ENCODE measurements at regions not wholly inside any gene's neighbourhood (a gene's known extent, or its start where the extent isn't known, plus 50 kb on each side); places are given as distances from the start of the nearest gene placed in this dataset.

DNA sequence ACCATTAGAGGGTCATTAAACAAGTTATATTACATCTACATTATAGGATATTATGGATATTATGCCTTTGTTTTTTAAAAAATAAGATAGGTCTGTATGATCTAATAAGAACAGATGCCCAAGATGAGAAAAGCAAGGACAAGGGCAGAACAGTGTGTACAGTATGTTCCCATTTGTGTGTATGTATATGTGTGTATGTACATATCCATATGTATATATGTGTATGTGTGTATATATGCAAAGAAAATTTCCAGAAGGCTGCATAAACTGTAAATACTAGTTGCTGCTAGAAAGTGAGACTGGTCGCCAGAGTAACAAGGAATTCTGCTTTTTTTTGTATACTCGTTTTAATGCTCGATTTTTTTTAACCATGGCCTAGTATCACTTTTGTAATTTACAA, 58.1 kb upstream of the GLIS3 start:
- ATAC-seq: no peak
- no TSS peak for BruUV-seq (replicated peaks)
- POLR2A ChIA-PET: no interaction called here
- TF ChIP-seq, protein P1, sequence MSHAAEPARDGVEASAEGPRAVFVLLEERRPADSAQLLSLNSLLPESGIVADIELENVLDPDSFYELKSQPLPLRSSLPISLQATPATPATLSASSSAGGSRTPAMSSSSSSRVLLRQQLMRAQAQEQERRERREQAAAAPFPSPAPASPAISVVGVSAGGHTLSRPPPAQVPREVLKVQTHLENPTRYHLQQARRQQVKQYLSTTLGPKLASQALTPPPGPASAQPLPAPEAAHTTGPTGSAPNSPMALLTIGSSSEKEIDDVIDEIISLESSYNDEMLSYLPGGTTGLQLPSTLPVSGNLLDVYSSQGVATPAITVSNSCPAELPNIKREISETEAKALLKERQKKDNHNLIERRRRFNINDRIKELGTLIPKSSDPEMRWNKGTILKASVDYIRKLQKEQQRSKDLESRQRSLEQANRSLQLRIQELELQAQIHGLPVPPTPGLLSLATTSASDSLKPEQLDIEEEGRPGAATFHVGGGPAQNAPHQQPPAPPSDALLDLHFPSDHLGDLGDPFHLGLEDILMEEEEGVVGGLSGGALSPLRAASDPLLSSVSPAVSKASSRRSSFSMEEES (CRISPR knock-in tag; IDR thresholded peaks at IDR 0.05): no peak
- no peak for TF ChIP-seq ZNF251 (CRISPR knock-in tag; IDR thresholded peaks at IDR 0.05)
- TF ChIP-seq HOXA7 (CRISPR knock-in tag; IDR thresholded peaks at IDR 0.05): no peak
- TF ChIP-seq, protein P2, sequence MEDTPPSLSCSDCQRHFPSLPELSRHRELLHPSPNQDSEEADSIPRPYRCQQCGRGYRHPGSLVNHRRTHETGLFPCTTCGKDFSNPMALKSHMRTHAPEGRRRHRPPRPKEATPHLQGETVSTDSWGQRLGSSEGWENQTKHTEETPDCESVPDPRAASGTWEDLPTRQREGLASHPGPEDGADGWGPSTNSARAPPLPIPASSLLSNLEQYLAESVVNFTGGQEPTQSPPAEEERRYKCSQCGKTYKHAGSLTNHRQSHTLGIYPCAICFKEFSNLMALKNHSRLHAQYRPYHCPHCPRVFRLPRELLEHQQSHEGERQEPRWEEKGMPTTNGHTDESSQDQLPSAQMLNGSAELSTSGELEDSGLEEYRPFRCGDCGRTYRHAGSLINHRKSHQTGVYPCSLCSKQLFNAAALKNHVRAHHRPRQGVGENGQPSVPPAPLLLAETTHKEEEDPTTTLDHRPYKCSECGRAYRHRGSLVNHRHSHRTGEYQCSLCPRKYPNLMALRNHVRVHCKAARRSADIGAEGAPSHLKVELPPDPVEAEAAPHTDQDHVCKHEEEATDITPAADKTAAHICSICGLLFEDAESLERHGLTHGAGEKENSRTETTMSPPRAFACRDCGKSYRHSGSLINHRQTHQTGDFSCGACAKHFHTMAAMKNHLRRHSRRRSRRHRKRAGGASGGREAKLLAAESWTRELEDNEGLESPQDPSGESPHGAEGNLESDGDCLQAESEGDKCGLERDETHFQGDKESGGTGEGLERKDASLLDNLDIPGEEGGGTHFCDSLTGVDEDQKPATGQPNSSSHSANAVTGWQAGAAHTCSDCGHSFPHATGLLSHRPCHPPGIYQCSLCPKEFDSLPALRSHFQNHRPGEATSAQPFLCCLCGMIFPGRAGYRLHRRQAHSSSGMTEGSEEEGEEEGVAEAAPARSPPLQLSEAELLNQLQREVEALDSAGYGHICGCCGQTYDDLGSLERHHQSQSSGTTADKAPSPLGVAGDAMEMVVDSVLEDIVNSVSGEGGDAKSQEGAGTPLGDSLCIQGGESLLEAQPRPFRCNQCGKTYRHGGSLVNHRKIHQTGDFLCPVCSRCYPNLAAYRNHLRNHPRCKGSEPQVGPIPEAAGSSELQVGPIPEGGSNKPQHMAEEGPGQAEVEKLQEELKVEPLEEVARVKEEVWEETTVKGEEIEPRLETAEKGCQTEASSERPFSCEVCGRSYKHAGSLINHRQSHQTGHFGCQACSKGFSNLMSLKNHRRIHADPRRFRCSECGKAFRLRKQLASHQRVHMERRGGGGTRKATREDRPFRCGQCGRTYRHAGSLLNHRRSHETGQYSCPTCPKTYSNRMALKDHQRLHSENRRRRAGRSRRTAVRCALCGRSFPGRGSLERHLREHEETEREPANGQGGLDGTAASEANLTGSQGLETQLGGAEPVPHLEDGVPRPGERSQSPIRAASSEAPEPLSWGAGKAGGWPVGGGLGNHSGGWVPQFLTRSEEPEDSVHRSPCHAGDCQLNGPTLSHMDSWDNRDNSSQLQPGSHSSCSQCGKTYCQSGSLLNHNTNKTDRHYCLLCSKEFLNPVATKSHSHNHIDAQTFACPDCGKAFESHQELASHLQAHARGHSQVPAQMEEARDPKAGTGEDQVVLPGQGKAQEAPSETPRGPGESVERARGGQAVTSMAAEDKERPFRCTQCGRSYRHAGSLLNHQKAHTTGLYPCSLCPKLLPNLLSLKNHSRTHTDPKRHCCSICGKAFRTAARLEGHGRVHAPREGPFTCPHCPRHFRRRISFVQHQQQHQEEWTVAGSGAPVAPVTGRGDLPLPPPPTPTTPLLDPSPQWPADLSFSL (CRISPR knock-in tag; IDR thresholded peaks at IDR 0.05): no peak
- TF ChIP-seq ZNF274 (CRISPR knock-in tag; IDR thresholded peaks at IDR 0.05): no peak
- TF ChIP-seq ZNF572 (CRISPR knock-in tag; IDR thresholded peaks at IDR 0.05): no peak
- no peak for TF ChIP-seq ZNF451 (CRISPR knock-in tag; IDR thresholded peaks at IDR 0.05)
- TF ChIP-seq ISL2 (CRISPR knock-in tag; IDR thresholded peaks at IDR 0.05): no peak
- TF ChIP-seq ARNT2 (CRISPR knock-in tag; IDR thresholded peaks at IDR 0.05; ENCODE audit: low read depth): no peak
- TF ChIP-seq POLR2AphosphoS2 (IDR thresholded peaks at IDR 0.05; ENCODE audit: low read depth, low read length): no peak
- TF ChIP-seq, protein P3, sequence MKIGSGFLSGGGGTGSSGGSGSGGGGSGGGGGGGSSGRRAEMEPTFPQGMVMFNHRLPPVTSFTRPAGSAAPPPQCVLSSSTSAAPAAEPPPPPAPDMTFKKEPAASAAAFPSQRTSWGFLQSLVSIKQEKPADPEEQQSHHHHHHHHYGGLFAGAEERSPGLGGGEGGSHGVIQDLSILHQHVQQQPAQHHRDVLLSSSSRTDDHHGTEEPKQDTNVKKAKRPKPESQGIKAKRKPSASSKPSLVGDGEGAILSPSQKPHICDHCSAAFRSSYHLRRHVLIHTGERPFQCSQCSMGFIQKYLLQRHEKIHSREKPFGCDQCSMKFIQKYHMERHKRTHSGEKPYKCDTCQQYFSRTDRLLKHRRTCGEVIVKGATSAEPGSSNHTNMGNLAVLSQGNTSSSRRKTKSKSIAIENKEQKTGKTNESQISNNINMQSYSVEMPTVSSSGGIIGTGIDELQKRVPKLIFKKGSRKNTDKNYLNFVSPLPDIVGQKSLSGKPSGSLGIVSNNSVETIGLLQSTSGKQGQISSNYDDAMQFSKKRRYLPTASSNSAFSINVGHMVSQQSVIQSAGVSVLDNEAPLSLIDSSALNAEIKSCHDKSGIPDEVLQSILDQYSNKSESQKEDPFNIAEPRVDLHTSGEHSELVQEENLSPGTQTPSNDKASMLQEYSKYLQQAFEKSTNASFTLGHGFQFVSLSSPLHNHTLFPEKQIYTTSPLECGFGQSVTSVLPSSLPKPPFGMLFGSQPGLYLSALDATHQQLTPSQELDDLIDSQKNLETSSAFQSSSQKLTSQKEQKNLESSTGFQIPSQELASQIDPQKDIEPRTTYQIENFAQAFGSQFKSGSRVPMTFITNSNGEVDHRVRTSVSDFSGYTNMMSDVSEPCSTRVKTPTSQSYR (CRISPR knock-in tag; IDR thresholded peaks at IDR 0.05; ENCODE audit: borderline replicate concordance): no peak
- no peak for TF ChIP-seq ZNF264 (CRISPR knock-in tag; IDR thresholded peaks at IDR 0.05)
- Histone ChIP-seq H3K9ac (ENCODE audit: insufficient read depth, low read depth, low read length) (no peak overlapping the region), H3K27me3 (ENCODE audit: control insufficient read depth in 1 of 2, insufficient read depth in 2 of 2, low read length in 2 of 2) (peaks cover 0 to 3% of the 10 kb centered on the region in 2 experiments; a peak in 1 of 5 replicates), H3K4me1 (ENCODE audit: insufficient read depth, low read length) (no peaks in the 10 kb centered on the region), H3K4me2 (ENCODE audit: low read depth, low read length) (no peak overlapping the region), H3K27ac (ENCODE audit: extremely low read length, insufficient read depth, low read length) (no peak overlapping the region), H2AFZ (ENCODE audit: low read length) (no peak overlapping the region), H4K20me1 (ENCODE audit: insufficient read depth, low read length) (no peaks in the 10 kb centered on the region), H3K79me2 (ENCODE audit: insufficient read depth, low read length) (no peaks in the 10 kb centered on the region), H3K36me3 (replicated peaks in 1 of 2; ENCODE audit: control insufficient read depth in 1 of 2, insufficient read depth in 2 of 2, low read length in 2 of 2) (no peaks in the 10 kb centered on the region), H3K9me3 (ENCODE audit: low read length) (no peaks in the 10 kb centered on the region), H3K4me3 (replicated peaks in 1 of 3; ENCODE audit: insufficient read depth in 1 of 3, low read depth in 2 of 3, low read length in 3 of 3) (no peak overlapping the region)
- no peak for FAIRE-seq
- DNase-seq (ENCODE audit: low spot score): no peak
- WGBS (ENCODE audit: low lambda C conversion rate): 21% methylated on average over 3 of the region's 3 CpGs
- CTCF ChIA-PET (ENCODE audit: low intra/inter-chr PET ratio, low total read pairs): no interaction called here
- in situ Hi-C loops (cut with HindIII; ENCODE audit: extremely low pct_ligation_motif_present, low pct_unique_long_range_greater_than_20kb) (no loop called here), intact Hi-C loops (cut with micrococcal nuclease; ENCODE audit: unreplicated experiment) (no loop called here)

All from HepG2 (cell line).